HG03469 (cell line): ENCODE measurements at regions not wholly inside any gene's neighbourhood (a gene's known extent, or its start where the extent isn't known, plus 50 kb on each side); places are given as distances from the start of the nearest gene placed in this dataset.

Experiments used
- ATAC-seq: cut with Tn5 transposase; IDR thresholded peaks from one replicate; pipeline ENCODE4 v1.9.1; 2021; ENCODE audit warnings: mild to moderate bottlenecking, moderate library complexity, moderate number of reproducible peaks; ENCODE audit not compliant: unreplicated experiment

DNA sequence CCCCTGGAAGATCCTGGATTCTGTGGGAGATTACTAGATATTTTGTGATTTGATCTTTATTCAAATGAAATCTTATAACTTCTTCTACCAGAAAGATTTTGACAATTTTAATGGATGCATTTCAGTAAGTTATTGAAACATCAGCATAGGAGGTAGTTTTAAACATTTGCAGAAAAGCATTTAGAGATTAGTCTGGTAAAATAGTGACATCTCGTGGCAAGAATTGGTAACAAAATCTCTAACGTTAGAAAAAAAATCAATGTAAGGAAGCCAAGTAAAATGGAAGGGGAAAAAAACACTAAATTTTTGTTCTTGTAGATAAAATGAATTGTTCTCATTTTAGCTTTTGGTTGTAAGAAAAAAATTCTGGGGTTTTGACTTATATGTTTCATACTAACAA is 73.3 kb downstream of the TASL start:
- ATAC-seq, result no peak

DNA sequence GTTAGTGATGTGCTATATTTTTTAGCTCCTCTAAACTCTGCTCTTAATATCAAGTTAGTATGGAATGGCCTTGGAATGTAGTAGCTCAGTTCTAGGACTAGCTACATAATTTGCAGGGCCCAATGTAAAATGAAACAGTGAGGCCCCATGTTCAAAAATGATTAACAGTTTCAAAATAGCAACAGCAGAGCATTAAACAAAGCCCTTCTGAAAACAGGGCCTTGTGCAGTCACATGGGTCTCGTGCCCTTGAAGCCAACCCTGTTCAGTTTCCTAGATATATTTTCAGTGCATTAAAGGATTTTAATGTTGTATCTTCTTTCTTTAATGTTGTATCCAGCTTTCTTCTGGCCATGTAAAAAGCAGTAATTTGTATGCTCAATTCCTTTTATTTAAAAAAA is 82.1 kb downstream of the TASL start:
- no peak for ATAC-seq

DNA sequence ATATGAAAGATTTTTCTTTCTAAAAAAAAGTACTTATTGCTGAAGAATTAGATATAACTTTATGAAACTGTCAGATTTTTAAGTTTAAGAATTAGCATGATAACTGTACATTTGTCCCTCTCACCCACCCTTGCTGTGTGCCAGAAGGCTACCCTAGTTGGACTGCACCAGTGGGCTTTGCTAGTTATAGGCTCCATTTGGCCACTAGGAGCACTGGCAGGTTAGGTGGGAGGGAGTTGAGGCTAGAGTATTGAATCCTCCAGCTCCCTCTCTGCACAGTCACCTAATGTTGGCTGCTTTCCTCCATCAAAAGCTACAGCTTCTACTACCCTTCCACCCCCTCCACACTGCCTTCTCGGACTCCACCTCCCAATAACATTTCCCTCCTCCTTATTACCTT is 84.2 kb downstream of the TASL start:
- ATAC-seq, result no peak

DNA sequence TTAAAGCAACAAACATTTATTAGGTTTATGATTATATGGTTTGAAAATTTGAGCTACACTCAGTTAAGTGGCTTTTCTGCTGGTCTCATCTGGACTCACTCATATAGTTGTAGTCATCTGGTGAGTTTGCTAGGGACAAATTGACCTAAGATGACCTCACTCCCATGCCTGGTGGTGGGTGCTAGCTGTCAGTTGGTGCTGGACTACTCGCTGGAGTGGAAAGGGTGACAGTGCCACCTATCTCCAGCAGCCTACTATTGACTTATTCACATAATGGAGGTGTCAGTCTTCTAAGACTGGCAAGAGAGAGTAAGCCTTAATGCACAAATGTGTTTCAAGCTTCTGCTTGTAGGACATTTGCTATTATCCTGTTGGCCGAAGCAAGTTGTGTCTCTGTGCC is 88.2 kb downstream of the TASL start:
- ATAC-seq, result no peak

DNA sequence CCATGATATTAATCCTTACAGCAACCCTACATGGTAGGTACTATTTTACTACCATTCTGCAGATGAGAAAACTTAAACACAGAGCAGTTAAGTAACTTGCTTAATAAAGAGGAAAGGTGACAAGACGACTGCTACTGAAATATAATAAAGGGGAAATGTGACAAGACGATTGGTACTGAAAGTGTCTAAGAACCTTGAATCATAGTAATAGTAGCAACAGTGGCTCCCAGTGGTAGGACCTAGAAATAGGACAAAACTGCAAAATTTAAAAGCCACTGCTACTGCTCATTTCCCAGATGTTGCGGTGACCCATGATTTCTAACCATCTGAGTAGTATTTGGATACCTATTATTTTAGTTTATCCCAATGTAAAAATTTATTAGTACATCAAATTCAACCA is 89.5 kb downstream of the TASL start:
- ATAC-seq, result peak; percentile 86

DNA sequence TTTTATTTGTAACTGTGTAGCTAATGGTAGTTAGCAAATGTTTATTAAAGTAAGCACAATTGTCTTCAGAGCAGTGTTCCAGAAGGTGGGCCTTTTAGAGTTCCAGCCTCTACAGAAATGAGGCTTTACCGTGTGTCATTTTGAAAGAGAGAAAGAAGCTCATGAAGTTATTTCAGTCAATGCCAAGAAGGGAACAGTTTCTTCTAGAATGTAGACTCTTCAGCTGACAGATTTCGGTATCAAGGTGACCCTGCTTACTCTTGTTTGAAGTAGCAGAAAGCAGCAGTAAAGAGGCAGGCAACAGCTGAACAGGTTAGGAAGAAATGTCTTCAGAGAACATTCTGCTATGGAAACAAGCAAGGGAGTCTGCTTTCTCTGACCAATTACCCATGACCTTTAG is 93.6 kb downstream of the TASL start:
- ATAC-seq, result peak; percentile 48

DNA sequence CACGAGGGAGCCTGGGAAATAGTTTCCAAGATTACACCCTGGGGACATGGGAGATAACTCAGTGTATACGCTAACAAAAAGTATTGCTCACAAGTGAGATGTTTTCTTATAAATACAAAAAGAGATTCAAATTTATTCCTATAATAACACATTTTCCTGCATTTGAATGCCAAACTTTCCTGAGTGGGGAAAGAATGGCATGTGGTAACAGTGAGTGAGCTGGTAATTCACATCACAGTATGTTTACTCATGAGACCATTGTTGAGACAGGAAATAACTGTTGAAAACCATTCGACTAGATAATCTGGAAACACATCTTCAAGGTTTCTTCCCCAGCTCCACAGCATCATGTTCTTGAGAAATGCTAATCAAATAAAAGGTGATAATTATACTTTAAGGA is 109.1 kb downstream of the TASL start:
- no peak for ATAC-seq
